ENCODE measurements at regions not wholly inside any gene's neighbourhood (a gene's known extent, or its start where the extent isn't known, plus 50 kb on each side); places are given as distances from the start of the nearest gene placed in this dataset.
"Not testable (repeated sequence)": the region's sequence is repeated elsewhere in the genome, so short reads cannot be mapped to it uniquely, and the experiment has no call there.

DNA sequence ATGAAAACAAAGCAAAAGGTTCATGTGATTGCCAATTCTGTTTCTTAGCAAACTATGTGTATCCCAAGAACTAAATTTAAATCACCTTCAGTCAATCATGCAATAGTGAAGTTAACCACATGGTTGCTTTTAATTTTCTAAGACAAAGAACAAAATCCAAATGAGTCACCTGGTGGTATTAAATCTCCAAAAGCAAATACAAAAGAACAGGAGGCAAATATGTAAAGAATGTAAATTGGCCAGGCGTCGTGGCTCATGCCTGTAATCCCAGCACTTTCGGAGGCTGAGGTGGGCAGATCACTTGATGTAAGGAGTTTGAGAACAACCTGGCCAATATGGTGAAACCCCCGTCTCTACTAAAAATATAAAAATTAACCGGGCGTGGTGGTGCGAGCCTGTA lies 54.2 kb upstream of the PIK3R4 start:
- ATAC-seq = no peak
- H3K9me3 Mint-ChIP-seq = peaks cover 2% of the 10 kb centered on the region

DNA sequence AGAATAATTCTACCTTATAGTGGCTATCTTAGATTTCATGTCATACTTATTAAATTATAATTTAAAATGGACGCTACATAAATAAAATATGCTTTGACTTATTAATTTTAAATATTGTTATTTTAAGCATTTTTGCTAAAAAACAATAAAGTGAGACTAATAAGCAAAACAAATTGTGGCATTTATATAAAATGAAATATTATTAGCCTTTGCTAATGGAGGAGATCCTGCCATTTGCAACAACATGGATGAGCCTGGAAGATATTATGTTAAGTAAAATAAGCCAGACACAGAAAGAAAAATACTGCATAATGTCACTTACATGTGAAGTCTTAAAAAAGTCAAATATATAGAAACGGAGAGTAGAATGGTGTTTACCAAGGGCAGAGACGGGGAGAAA lies 54.8 kb upstream of the PIK3R4 start:
- Mint-ChIP-seq H3K9me3 (peaks cover 2% of the 10 kb centered on the region), H3K4me1 (ENCODE audit: low read depth) (no peaks in the 10 kb centered on the region), H3K36me3 (ENCODE audit: low read depth) (no peaks in the 10 kb centered on the region), H3K4me3 (no peak overlapping the region), H3K27me3 (peaks cover 16% of the 10 kb centered on the region), H3K27ac (no peak overlapping the region)
- intact Hi-C loops (cut with micrococcal nuclease) = no loop called here
- ChIA-PET POLR2A (no interaction called here), CTCF (no interaction called here)
- TF ChIP-seq, protein P1, sequence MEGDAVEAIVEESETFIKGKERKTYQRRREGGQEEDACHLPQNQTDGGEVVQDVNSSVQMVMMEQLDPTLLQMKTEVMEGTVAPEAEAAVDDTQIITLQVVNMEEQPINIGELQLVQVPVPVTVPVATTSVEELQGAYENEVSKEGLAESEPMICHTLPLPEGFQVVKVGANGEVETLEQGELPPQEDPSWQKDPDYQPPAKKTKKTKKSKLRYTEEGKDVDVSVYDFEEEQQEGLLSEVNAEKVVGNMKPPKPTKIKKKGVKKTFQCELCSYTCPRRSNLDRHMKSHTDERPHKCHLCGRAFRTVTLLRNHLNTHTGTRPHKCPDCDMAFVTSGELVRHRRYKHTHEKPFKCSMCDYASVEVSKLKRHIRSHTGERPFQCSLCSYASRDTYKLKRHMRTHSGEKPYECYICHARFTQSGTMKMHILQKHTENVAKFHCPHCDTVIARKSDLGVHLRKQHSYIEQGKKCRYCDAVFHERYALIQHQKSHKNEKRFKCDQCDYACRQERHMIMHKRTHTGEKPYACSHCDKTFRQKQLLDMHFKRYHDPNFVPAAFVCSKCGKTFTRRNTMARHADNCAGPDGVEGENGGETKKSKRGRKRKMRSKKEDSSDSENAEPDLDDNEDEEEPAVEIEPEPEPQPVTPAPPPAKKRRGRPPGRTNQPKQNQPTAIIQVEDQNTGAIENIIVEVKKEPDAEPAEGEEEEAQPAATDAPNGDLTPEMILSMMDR (IDR thresholded peaks at IDR 0.05) = no peak
- no peak for ATAC-seq
- DNase-seq = no peak

More for the DNA sequence above, 54.2 kb upstream of the PIK3R4 start:
- ChIA-PET CTCF (no interaction called here), POLR2A (no interaction called here)
- no peak overlapping the region for H3K27ac Mint-ChIP-seq
- no peak overlapping the region for H3K4me3 Mint-ChIP-seq
- TF ChIP-seq, protein P1 (IDR thresholded peaks at IDR 0.05) = no peak
- no peak for DNase-seq
- H3K27me3 Mint-ChIP-seq = peaks cover 15% of the 10 kb centered on the region
- H3K4me1 Mint-ChIP-seq (ENCODE audit: low read depth) = no peaks in the 10 kb centered on the region
- H3K36me3 Mint-ChIP-seq (ENCODE audit: low read depth) = no peaks in the 10 kb centered on the region
- intact Hi-C loops (cut with micrococcal nuclease) = no loop called here

DNA sequence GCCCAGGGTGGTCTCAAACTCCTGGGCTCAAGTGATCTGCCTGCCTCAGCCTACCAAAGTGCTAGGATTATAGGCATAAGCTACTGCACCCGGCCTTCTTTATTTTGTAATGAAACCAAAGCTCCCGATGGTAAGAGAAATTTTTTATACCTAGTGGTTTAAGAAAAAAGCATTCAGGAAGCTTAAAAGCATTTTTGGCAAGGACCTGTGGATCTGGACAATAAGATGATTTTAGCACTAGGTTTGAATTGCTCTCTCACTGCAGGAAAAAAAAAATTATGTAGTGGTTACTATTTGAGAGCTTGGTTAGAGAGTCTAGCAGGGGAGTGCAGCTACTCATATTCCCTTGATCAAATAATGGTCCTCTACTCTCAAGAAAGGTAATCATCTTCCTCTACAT lies 64.9 kb upstream of the PIK3R4 start:
- TF ChIP-seq, protein P1 (IDR thresholded peaks at IDR 0.05) = no peak
- ChIA-PET POLR2A (interaction anchor here (0.6 kb wide), 1 partner anchor 40 kb away, joined by 3 read pairs; no protein-coding TSS in a partner anchor), CTCF (interaction anchor here (0.6 to 1.3 kb wide), 2 partner anchors 82 to 86 kb away, joined by 3 to 4 read pairs; partner anchors contain the start of gene ATP2C1)
- no peaks in the 10 kb centered on the region for H3K4me1 Mint-ChIP-seq (ENCODE audit: low read depth)
- ATAC-seq = no peak
- H3K27me3 Mint-ChIP-seq = peaks cover 2% of the 10 kb centered on the region
- no peaks in the 10 kb centered on the region for H3K9me3 Mint-ChIP-seq
- intact Hi-C loops (cut with micrococcal nuclease) = no loop called here
- no peaks in the 10 kb centered on the region for H3K36me3 Mint-ChIP-seq (ENCODE audit: low read depth)
- no peak for DNase-seq
- no peak overlapping the region for H3K4me3 Mint-ChIP-seq
- no peak overlapping the region for H3K27ac Mint-ChIP-seq

DNA sequence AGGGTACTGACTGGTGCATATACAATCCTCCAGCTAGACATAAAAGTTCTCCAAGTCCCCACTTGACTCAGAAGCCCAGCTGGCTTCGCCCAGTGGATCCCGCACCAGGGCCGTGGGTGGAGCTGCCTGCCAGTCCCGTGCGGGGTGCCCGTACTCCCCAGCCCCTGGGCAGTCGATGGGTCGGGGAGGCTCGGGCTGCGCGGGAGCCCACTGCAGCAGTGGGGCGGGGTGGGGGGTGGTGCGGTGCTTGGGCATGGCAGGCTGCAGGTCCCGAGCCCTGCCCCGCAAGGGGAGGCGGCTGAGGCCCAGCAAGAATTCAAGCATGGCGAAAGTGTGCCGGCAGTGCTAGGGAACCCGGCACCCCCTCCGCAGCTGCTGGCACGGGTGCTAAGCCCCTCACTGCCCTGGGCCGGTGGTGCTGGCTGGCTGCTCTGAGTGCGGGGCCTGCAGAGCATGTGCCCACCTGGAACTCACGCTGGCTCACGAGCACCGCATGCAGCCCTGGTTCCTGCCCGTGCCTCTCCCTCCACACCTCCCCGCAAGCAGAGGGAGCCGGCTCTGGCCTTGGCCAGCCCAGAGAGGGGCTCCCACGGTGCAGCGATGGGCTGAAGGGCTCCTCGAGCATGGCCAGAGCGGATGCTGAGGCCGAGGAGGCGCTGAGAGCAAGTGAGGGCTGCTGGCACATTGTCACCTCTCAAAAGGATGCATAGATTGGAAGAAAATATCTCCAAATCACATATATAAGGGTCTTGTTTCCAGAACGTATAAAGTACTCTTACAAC lies 68.3 kb upstream of the PIK3R4 start:
- ATAC-seq (no peak), DNase-seq (no peak)
- no peaks in the 10 kb centered on the region for H3K4me1 Mint-ChIP-seq (ENCODE audit: low read depth)
- CTCF ChIA-PET = no interaction called here
- no peaks in the 10 kb centered on the region for H3K36me3 Mint-ChIP-seq (ENCODE audit: low read depth)
- H3K27ac Mint-ChIP-seq = no peak overlapping the region
- POLR2A ChIA-PET = no interaction called here
- H3K4me3 Mint-ChIP-seq = no peak overlapping the region
- TF ChIP-seq, protein P1 (IDR thresholded peaks at IDR 0.05) = no peak
- H3K27me3 Mint-ChIP-seq = peaks cover 2% of the 10 kb centered on the region
- intact Hi-C loops (cut with micrococcal nuclease) = no loop called here
- no peaks in the 10 kb centered on the region for H3K9me3 Mint-ChIP-seq

DNA sequence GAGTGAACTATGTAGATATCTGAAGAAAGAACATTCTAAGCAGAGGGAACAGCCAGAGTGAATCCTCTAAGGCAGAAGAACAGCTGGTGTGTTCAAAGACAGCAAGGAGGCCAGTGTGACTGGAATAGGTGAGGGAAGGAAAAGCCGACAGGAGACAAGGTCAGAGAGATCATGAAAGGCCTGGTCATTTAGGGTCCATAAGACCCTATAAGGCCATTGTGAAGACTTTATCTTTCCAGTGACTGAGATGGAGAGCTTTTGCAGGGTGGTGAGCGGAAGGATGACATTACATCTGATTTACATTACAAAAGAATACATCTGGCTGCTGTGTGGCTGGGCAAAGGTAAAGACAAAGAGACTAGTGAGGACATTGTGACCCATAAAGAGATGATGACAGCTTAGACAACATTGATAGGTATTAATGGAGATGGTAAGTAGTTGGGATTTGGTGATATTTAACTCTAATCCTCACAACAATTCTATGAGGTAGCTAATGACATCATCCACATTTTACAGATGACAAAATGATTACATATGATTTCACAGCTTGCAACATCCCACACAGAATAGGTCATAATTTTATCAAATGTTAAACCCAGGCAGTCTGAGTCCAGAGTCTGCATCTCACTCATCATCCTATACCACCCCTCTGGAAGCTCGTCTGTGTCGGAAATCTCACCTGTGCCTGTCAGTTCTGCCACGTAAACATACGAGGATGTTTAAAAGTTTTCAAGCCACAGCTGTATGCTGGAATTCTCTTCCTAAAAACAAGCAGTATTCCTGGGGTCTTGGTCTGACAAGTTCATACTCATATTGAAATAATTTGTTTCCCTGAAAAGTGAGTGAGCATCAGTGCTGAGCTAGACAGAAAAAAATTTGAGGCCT lies 70.2 kb upstream of the PIK3R4 start:
- H3K27me3 Mint-ChIP-seq = peaks cover 2% of the 10 kb centered on the region
- H3K36me3 Mint-ChIP-seq (ENCODE audit: low read depth) = no peaks in the 10 kb centered on the region
- ChIA-PET CTCF (interaction anchor here (1.2 kb wide), 1 partner anchor 58 kb away, joined by 3 read pairs; no protein-coding TSS in a partner anchor), POLR2A (no interaction called here)
- H3K27ac Mint-ChIP-seq = no peak overlapping the region
- H3K4me3 Mint-ChIP-seq = no peak overlapping the region
- TF ChIP-seq, protein P1 (IDR thresholded peaks at IDR 0.05) = no peak
- DNase-seq (no peak), ATAC-seq (no peak)
- no peaks in the 10 kb centered on the region for H3K9me3 Mint-ChIP-seq
- no peaks in the 10 kb centered on the region for H3K4me1 Mint-ChIP-seq (ENCODE audit: low read depth)
- intact Hi-C loops (cut with micrococcal nuclease) = no loop called here

DNA sequence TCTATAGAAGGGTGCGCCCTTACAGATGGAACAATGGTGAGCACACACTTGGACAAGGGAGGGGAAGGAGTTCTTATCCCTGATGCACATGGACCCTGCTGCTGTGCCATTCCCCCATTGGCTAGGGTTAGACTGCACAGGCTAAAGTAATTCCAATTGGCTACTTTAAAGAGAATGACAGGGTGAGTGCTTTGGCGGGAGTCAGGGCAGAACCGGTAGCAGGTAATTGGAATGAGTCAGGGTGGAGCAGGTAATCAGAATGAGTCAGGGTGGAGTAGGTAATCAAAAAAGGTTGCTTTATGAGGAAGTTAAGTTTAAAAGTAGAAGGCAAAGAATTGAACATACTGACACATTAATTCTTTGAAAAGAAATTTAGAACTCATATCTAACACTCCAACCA lies 71.4 kb upstream of the PIK3R4 start:
- ATAC-seq, H3K27me3 Mint-ChIP-seq: not testable (repeated sequence)
- CTCF ChIA-PET = interaction anchor here (1.2 kb wide), 1 partner anchor 59 kb away, joined by 3 read pairs; no protein-coding TSS in a partner anchor

More for the DNA sequence above, 71.4 kb upstream of the PIK3R4 start:
- H3K36me3 Mint-ChIP-seq (ENCODE audit: low read depth); DNase-seq; H3K4me3 Mint-ChIP-seq; H3K4me1 Mint-ChIP-seq (ENCODE audit: low read depth); H3K9me3 Mint-ChIP-seq; H3K27ac Mint-ChIP-seq; intact Hi-C loops (cut with micrococcal nuclease); POLR2A ChIA-PET: not testable (repeated sequence)

All from activated CD8-positive, alpha-beta T cell treated with anti-CD3 and anti-CD28 coated beads for 36 hours (primary cell).